IMR-90 (cell line): ENCODE measurements at regions not wholly inside any gene's neighbourhood (a gene's known extent, or its start where the extent isn't known, plus 50 kb on each side); places are given as distances from the start of the nearest gene placed in this dataset.

Source experiments
- ATAC-seq: fragments of 200-7000 bp; cut with Tn5 transposase; 2 replicates; pipeline ENCODE4 v1.9.1; 2020; ENCODE audit warnings: low read depth, mild to moderate bottlenecking, moderate library complexity
- BruUV-seq: library from RNA; stranded (reverse); fragments of 400-500 nt; replicated peaks from 2 replicates; lab custom pipeline; 2021; lab: Mats Ljungman, UMichigan
- CTCF ChIA-PET: fragments of 300-600 bp; formaldehyde crosslinking; extraction: SDS; loops from one replicate; lab custom pipeline; 2021; ENCODE audit warnings: antibody characterized with exemption; lab: Yijun Ruan, JAX
- POLR2A ChIA-PET: fragments of 300-600 bp; sonication (Branson Sonifier 250); formaldehyde crosslinking; loops from one replicate; lab custom pipeline; 2022; ENCODE audit warnings: antibody characterized with exemption; ENCODE audit not compliant: unreplicated experiment; lab: Charles Lee
- DNase-seq: peaks from one replicate; pipeline ENCODE4 v3.0.0; 2013
- H2AFZ ChIP-seq: replicated peaks from 2 replicates; pipeline ENCODE3; 2013; ENCODE audit warnings: low read length, mild to moderate bottlenecking; ENCODE audit not compliant: poor library complexity
- H2AK5ac ChIP-seq: 2 replicates; pipeline ENCODE4 v1.6.1; 2013; ENCODE audit warnings: low read depth, low read length, inconsistent platforms
- H2AK9ac ChIP-seq: replicated peaks from 2 replicates; pipeline ENCODE3; 2013; ENCODE audit warnings: mild to moderate bottlenecking, low read depth, low read length, moderate library complexity; ENCODE audit not compliant: poor library complexity
- H2BK120ac ChIP-seq: 2 replicates; pipeline ENCODE4 v1.6.1; 2013; ENCODE audit warnings: low read depth, low read length, inconsistent platforms
- H2BK15ac ChIP-seq: 3 replicates; pipeline ENCODE4 v1.6.1; 2013; ENCODE audit warnings: low read depth, low read length, inconsistent platforms
- H2BK20ac ChIP-seq: 2 replicates; pipeline ENCODE4 v1.6.1; 2013; ENCODE audit warnings: low read depth, mild to moderate bottlenecking, inconsistent platforms, low read length, moderate library complexity
- H2BK5ac ChIP-seq: 2 replicates; pipeline ENCODE4 v1.6.1; 2013; ENCODE audit warnings: mild to moderate bottlenecking, low read depth, low read length, inconsistent platforms; ENCODE audit not compliant: poor library complexity, severe bottlenecking
- H3K14ac ChIP-seq: replicated peaks from 2 replicates; pipeline ENCODE4 v1.6.1; 2013; ENCODE audit warnings: low read depth, low read length, inconsistent platforms
- H3K18ac ChIP-seq: 2 replicates; pipeline ENCODE4 v1.6.1; 2013; ENCODE audit warnings: low read depth, low read length, control low read depth
- H3K23ac ChIP-seq: 2 replicates; pipeline ENCODE4 v1.6.1; 2013; ENCODE audit warnings: low read depth, low read length, inconsistent platforms
- H3K27ac ChIP-seq: 2 replicates; pipeline ENCODE4 v1.5.1; 2013; ENCODE audit warnings: mild to moderate bottlenecking, control low read depth, low read length; ENCODE audit not compliant: insufficient read depth
- H3K27me3 ChIP-seq: 2 replicates; pipeline ENCODE4 v1.6.1; 2013; ENCODE audit warnings: low read length; ENCODE audit not compliant: control insufficient read depth, insufficient read depth
- H3K36me3 ChIP-seq: 2 replicates; pipeline ENCODE4 v1.6.1; 2013; ENCODE audit warnings: low read length, mixed read lengths; ENCODE audit not compliant: control insufficient read depth, insufficient read depth
- H3K4ac ChIP-seq: 2 replicates; pipeline ENCODE4 v1.6.1; 2013; ENCODE audit warnings: low read depth, low read length, inconsistent platforms
- H3K4me1 ChIP-seq: 2 replicates; pipeline ENCODE4 v1.6.1; 2013; ENCODE audit warnings: low read length, mixed read lengths; ENCODE audit not compliant: control insufficient read depth, insufficient read depth
- H3K4me2 ChIP-seq: 2 replicates; pipeline ENCODE4 v1.6.1; 2013; ENCODE audit warnings: low read depth, mild to moderate bottlenecking, control low read depth, low read length, moderate library complexity
- H3K4me3 ChIP-seq: 2 replicates; pipeline ENCODE4 v1.5.1; 2013; ENCODE audit warnings: low read depth, mild to moderate bottlenecking, control low read depth, low read length, moderate library complexity; ENCODE audit not compliant: insufficient read depth
- H3K56ac ChIP-seq: 2 replicates; pipeline ENCODE4 v1.6.1; 2013; ENCODE audit warnings: low read length, inconsistent platforms; ENCODE audit not compliant: insufficient read depth; ENCODE audit errors: extremely low read depth
- H3K79me1 ChIP-seq, 2 experiments: 2 replicates each; pipeline ENCODE4 v1.6.1; 2013; ENCODE audit warnings: low read length in 2 of 2, inconsistent platforms in 1 of 2, low read depth in 1 of 2
- H3K9ac ChIP-seq: 2 replicates; pipeline ENCODE4 v1.6.1; 2013; ENCODE audit warnings: low read depth, low read length, control low read depth
- H3K9me1 ChIP-seq: 2 replicates; pipeline ENCODE4 v1.6.1; 2013; ENCODE audit warnings: low read length, inconsistent platforms; ENCODE audit not compliant: insufficient read depth
- H3K9me3 ChIP-seq: 2 replicates; pipeline ENCODE4 v1.6.1; 2013; ENCODE audit warnings: low read length; ENCODE audit not compliant: control insufficient read depth, insufficient read depth
- H4K20me1 ChIP-seq: 2 replicates; pipeline ENCODE4 v1.6.1; 2013; ENCODE audit warnings: low read length, inconsistent platforms; ENCODE audit not compliant: insufficient read depth
- H4K5ac ChIP-seq: 2 replicates; pipeline ENCODE4 v1.6.1; 2013; ENCODE audit warnings: mild to moderate bottlenecking, low read depth, low read length, control low read depth
- H4K8ac ChIP-seq, 2 experiments: 2 replicates each; pipeline ENCODE4 v1.6.1; 2013; ENCODE audit warnings: low read depth in 2 of 2, low read length in 2 of 2, control low read depth in 1 of 2, inconsistent platforms in 1 of 2
- H4K91ac ChIP-seq: 2 replicates; pipeline ENCODE4 v1.6.1; 2013; ENCODE audit warnings: low read depth, low read length, inconsistent platforms; ENCODE audit not compliant: insufficient read depth
- CEBPB ChIP-seq: IDR thresholded peaks from 2 replicates; pipeline ENCODE4 v1.6.1; 2012; ENCODE audit warnings: low read depth, low read length, improper control_type of control experiment
- CTCF ChIP-seq: conservative IDR thresholded peaks from 2 replicates; pipeline ENCODE4 v1.5.1; 2012; ENCODE audit warnings: mild to moderate bottlenecking, low read depth, low read length, improper control_type of control experiment
- FOS ChIP-seq: fragments of 150-350 bp; IDR thresholded peaks from 2 replicates; pipeline ENCODE4 v1.6.1; 2016; ENCODE audit warnings: low read depth, low read length
- MAZ ChIP-seq: IDR thresholded peaks from 2 replicates; pipeline ENCODE4 v1.6.1; 2012; ENCODE audit warnings: low read depth, mild to moderate bottlenecking, low read length, improper control_type of control experiment, moderate library complexity, borderline replicate concordance
- RCOR1 ChIP-seq: IDR thresholded peaks from 2 replicates; pipeline ENCODE4 v1.6.1; 2012; ENCODE audit warnings: mild to moderate bottlenecking, low read length, improper control_type of control experiment; ENCODE audit not compliant: insufficient replicate concordance
- SMC3 ChIP-seq: fragments of 150-350 bp; IDR thresholded peaks from 2 replicates; pipeline ENCODE4 v1.6.1; 2016; ENCODE audit warnings: low read depth, mild to moderate bottlenecking, antibody characterized with exemption, low read length, moderate library complexity
- WGBS, 2 experiments: methylation state at CpG; one replicate each; pipeline versions ENCODE4 v1.1.5 to v1.1.7; 2013; ENCODE audit warnings: missing lambda C conversion rate in 2 of 2; ENCODE audit not compliant: insufficient read length in 1 of 2; ENCODE audit errors: extremely low coverage in 2 of 2; 5-methylcytosine and 5-hydroxymethylcytosine counted together
- dilution Hi-C: fragments of 300-500 bp; cut with HindIII; formaldehyde crosslinking; loops from one replicate; pipeline ENCODE4 v1.14.3; 2018; ENCODE audit warnings: low sequenced_read_pairs; ENCODE audit not compliant: unreplicated experiment
- in situ Hi-C: fragments of 300-500 bp; cut with MboI; formaldehyde crosslinking; loops from 3 replicates; pipeline ENCODE4 v1.14.3; 2019; ENCODE audit warnings: low sequenced_read_pairs, inconsistent platforms, mixed read lengths
- intact Hi-C: fragments of 100-400 bp; cut with micrococcal nuclease; formaldehyde crosslinking; loops from 2 replicates; pipeline ENCODE4 v1.10.0; 2022

GRCh38 chr5:3958389-3958788 lies 362.8 kb downstream of the IRX1 start:
- Histone ChIP-seq H3K14ac (no peak overlapping the region), H2AK5ac (no peak overlapping the region), H3K56ac (no peak overlapping the region), H3K9ac (no peak overlapping the region), H2BK15ac (no peak overlapping the region), H3K36me3 (no peaks in the 10 kb centered on the region), H2BK5ac (no peak overlapping the region), H3K9me1 (no peaks in the 10 kb centered on the region), H3K4ac (no peak overlapping the region), H3K4me3 (no peak overlapping the region), H2AK9ac (no peak overlapping the region), H2AFZ (no peak overlapping the region), H4K8ac (no peak overlapping the region), H3K27ac (no peak overlapping the region), H2BK120ac (no peak overlapping the region), H3K4me1 (no peaks in the 10 kb centered on the region), H4K5ac (no peak overlapping the region), H3K79me1 (no peaks in the 10 kb centered on the region), H3K4me2 (no peak overlapping the region), H3K9me3 (peaks cover 44% of the 10 kb centered on the region), H4K91ac (no peak overlapping the region), H3K23ac (no peak overlapping the region), H3K27me3 (no peaks in the 10 kb centered on the region), H4K20me1 (no peaks in the 10 kb centered on the region), H2BK20ac (no peak overlapping the region), H3K18ac (no peak overlapping the region)
- dilution Hi-C loops, result no loop called here
- intact Hi-C loops, result no loop called here
- ChIA-PET CTCF (no interaction called here), POLR2A (no interaction called here)
- 73% methylated on average over 5 of the region's 6 CpGs; no CpG with 5 or more reads in 1 of the 2 experiments for WGBS, 2 experiments
- ATAC-seq (no peak), DNase-seq (no peak)
- TF ChIP-seq RCOR1 (no peak), MAZ (no peak), FOS (no peak), CEBPB (no peak), CTCF (no peak), SMC3 (no peak)
- no TSS peak for BruUV-seq
- in situ Hi-C loops, result no loop called here
